ENCODE measurements at regions not wholly inside any gene's neighbourhood (a gene's known extent, or its start where the extent isn't known, plus 50 kb on each side); places are given as distances from the start of the nearest gene placed in this dataset.
A peak's percentile ranks its signal among the peaks of the same experiment; 100 is the strongest.

GRCh38 chr7:3094701-3095445 is 51.2 kb upstream of the CARD11 start:
- no peak for DNase-seq

DNA sequence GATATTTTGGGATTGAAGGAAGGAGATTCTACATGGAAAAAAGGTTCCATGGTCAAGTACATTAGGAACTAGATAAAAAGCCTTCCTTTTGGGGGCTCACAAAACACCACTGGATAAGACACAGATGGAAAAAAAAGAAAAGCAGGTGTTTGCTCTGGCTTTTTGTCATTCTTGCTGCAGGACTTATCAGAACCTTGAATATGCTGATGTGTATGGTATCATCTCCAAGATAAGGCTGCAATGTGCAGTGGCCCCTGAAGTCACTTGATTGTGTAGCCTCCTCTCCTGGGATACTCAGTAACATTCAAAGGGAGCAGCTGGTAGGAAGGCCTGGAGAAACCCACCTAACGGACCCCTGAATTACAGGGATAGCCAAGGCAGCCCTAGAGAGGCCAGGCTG is 54.1 kb upstream of the CARD11 start:
- no peak for DNase-seq

DNA sequence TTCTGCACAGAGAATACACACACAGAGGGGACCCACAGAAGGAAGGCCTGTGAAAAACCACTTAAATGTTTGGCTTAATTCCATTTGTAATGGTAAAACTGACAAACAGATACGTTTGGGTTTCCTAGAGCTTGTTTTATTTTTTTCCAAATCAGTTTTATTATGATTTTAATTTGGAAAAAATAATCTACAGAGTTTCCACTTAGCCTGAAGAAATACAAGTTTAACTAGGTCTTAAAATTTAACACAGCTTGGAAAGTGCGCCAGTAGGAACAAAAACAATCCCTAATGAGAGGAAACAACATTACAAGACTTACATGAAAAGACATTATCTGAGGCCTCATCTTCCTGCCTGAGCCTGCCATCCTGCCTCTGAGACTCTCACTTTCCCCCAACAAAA is 58.5 kb upstream of the CARD11 start:
- no peak for DNase-seq

GRCh38 chr7:3103614-3104398 is 60.1 kb upstream of the CARD11 start:
- DNase-seq = no peak

DNA sequence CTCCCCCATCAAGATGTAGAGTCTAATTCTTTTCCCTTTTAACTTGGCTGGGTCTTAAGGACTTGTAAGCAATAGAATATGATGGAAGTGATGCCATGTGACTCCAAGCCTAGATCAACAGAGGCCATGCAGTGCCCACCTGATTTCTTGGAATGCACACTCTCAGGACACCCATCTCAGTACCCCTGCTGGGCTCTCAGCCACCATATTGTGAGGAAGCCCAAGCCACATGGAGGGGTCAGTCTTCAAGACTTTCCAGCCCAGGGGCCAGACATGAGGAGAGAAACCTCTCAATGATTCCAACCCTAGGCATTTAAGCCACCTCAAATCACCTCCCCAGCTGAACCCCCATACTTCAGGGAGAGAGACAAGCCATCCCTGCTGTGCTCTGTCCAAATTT is 62.2 kb upstream of the CARD11 start:
- no peak for DNase-seq

GRCh38 chr7:3106361-3106826 is 62.7 kb upstream of the CARD11 start:
- peak; percentile 36 for DNase-seq

GRCh38 chr7:3107228-3107763 is 63.6 kb upstream of the CARD11 start:
- DNase-seq = no peak

- DNase-seq = no peak
Observed at GRCh38 chr7:3107889-3108570, 64.4 kb upstream of the CARD11 start.

GRCh38 chr7:3109311-3109915 is 65.7 kb upstream of the CARD11 start:
- no peak for DNase-seq

DNA sequence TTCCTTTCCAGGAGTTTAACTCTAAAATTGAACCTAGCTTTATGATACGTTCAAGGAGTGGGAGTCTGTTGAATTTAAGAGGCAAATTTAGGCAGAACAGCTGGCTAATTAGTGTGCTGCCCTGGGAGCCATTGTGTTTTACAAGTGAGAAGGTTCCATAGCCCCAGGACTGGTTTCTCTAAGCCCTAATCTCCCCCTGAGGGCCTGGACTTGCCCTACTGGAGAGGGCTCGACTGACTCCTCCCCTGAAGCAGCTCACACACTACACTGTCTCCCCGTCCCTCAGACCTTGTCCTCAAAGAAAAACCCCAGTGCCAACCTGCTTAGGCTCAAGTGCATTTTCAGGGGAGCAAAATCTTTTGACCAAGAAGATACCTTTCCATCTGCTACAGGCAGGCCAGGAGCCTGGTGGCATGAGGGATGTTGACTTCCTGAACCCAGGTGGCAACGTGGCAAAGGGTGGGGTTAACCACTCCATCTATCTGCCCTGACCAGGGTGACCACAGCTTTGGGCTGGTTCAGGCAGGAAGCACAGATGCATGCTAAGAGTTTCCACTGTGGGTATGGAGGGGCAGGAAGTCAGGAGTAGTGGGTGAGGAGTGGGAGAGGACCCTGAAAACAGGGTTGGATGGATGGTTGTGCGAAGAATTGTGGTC is 68.9 kb upstream of the CARD11 start:
- peak; percentile 74 for DNase-seq

GRCh38 chr7:3114917-3115316 is 71.2 kb upstream of the CARD11 start:
- no peak for DNase-seq

- DNase-seq = no peak
Observed at GRCh38 chr7:3117081-3117480, 73.4 kb upstream of the CARD11 start.

DNA sequence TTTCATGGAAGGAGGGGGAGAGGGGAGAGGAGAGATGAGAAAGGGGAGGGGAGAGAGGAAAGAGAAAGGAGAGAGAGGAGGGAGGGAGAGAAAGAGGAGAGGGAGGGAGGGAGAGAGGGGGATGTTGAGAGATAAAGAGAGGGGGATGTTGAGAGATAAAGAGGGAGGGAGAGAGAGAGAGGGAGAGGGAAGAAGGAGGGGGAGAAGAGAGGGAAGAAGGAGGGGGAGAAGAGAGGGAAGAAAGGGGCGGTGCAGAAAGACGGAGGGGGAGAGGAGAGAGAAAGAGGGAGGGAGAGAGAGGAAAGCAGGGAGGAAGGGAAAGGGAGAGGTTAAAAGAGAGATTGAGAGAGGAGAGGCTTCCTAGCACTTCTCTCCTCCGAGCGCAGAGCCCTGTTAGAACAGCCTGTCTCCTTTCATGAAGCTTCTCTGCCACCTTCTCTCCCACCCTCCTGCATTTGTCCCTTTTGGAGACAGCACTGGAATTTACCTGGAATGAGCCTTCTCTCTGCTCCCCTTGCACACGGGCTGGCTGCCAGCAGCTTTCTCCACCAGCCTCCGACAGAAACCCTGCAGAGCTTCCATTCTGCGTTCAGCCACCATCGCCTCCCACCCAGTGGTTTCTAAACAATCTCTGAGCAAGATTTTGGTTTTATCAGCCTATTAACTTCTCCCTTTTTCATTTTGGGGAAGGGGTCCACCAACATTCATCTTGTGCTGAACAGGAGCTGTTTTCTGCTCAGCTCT is 74.0 kb upstream of the CARD11 start:
- DNase-seq = no peak

- peak; percentile 29 for DNase-seq
Observed at GRCh38 chr7:3119352-3119927, 75.8 kb upstream of the CARD11 start.

DNA sequence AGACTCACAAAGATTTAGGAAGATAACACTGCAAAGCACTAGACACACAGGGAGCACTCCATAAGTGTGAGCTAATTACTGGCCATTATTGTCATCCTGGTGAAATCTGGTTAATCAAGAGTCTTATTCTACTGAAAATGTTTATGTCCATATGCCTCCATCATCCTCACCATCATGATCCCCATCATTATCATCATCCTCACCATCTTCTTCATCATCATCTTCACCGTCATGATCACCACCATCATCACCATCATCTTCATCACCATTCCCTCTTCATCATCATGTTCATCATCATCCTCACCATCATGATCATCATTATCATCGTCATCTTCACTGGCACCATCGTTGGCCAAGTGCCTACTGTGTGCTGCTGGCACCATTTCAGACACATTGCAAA is 76.3 kb upstream of the CARD11 start:
- no peak for DNase-seq

DNA sequence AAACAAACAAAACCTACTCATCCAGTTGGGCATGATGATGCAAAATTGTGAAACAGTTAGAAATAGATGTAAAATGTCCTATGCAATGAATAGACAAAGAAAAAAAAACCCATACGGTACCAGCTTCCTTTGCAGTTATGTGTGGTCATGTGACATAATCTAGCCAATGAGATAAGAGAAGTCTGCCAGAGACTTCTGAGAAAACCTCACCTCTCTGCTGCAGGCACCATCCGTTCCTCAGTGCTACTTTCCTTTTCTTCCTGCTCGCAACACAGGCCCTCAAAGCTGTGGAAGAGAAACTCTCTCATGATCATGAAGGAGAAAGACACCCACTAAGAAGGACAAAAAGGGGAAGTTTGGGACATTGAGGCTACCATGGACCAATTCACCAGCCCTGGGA is 76.8 kb upstream of the CARD11 start:
- no peak for DNase-seq

GRCh38 chr7:3128857-3129490 is 85.3 kb upstream of the CARD11 start:
- no peak for DNase-seq

DNA sequence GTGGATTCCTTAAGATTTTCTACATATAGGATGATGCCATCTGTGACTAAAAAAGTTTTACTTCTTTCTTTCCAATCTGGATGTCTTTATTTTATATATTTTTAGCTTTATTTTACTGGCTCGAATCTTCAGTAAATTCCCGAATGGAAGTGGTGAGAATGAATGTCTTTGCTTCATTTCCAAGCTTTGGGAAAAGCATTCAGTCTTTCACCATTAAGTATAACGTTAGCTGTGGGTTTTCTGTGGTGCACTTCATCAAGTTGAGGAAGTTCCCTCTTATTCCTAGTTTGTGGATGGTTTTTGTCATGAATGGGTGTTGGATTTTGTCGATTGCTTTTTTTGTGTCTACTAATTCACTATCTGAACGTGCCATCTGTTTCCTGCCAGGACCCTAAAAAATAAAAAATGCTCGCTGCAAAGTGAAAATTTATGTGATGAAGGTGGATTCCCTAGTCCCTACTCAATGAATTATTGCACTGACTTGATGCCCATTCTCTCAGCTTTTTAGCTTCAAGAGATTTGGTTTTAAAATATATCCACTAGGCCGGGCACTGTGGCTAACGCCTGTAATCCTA is 90.2 kb upstream of the CARD11 start:
- DNase-seq = no peak

DNA sequence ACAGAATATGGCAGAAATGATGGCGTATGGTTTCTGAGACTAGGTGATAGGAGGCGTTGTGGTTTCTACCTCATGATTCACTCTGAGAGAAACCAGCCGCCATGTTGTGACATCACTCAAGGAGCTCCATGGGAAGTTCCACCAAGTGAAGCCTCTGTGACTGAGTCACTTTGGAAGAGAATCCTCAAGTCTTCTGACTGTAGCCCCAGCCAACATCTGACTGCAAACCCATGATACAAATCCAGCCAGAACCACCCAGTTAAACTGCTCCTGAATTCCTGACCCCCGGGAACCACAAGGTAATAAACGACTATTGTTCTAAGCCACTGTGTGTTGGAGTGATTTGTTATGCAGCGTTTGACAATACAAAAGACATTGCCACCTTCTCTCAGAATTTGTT is 91.1 kb upstream of the CARD11 start:
- DNase-seq = no peak

DNA sequence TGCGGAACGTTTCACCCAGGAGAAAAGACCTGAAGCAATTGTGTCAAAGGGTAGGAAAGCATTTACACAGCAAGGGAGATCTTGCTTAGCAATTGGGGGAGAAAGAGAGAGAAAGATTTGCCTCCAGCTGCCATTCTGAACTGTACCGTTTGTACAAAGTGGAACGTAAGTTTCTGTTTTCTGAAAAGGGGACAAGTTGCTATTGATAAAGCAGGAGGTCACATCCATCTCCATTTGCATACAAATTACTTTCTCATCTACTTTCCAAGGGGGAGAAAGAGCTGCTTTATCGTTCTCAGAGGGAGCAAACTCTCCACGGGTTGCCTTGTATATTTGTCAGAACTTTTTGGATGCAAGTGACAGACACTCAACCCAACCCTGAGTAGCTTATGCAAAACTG is 92.0 kb upstream of the CARD11 start:
- no peak for DNase-seq

DNA sequence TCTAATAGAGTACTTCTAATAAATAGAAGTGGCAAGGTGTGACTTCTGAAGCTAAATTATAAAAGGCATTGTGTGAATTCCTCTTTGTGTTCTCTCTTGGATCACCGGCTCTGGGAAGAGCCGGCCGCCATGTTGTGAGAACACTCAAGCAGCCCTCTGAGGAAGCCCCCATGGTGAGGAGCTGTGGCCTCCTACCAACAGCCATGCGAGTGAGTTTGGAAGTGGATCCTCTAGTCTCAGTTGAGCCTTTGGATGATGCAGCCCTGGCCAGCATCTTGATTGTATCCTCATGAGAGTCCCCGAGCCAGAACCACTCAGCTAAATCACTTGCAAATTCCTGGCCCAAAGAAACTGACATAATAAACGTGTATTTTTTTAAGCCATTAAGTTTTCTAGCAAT is 94.5 kb upstream of the CARD11 start:
- DNase-seq = no peak
